Gastroesophageal sphincter (tissue), 4 donors: ENCODE measurements at regions not wholly inside any gene's neighbourhood (a gene's known extent, or its start where the extent isn't known, plus 50 kb on each side); places are given as distances from the start of the nearest gene placed in this dataset.

Experiments
- ATAC-seq: fragments of 150-250 bp; one replicate; pipeline ENCODE4 v1.9.1; 2016; ENCODE audit warnings: mild to moderate bottlenecking, moderate library complexity
- H3K27ac ChIP-seq, 4 donors: fragments of 200-600 bp; sonication (generic) in 3 of 4; 1 replicate in 3 of 4; 2 replicates in 1 of 4; pipeline ENCODE4 v1.5.1; 2016 to 2019
- H3K27me3 ChIP-seq: fragments of 200-600 bp; sonication (generic); one replicate; pipeline ENCODE4 v1.5.1; 2019
- H3K36me3 ChIP-seq, 2 donors: fragments of 200-600 bp; sonication (generic); one replicate each; pipeline ENCODE4 v1.5.1; 2019; ENCODE audit warnings: control low read depth in 1 of 2
- H3K4me1 ChIP-seq, 3 donors: fragments of 200-600 bp; sonication (generic); 1 replicate in 2 of 3; 2 replicates in 1 of 3; pipeline ENCODE4 v1.5.1; 2016 to 2019; ENCODE audit warnings: control low read depth in 2 of 3
- H3K4me3 ChIP-seq, 2 donors: fragments of 200-600 bp; sonication (generic); one replicate each; pipeline ENCODE4 v1.5.1; 2019; ENCODE audit warnings: mild to moderate bottlenecking in 1 of 2, moderate library complexity in 1 of 2
- H3K9me3 ChIP-seq, 3 donors: fragments of 200-600 bp; sonication (generic); one replicate each; pipeline ENCODE4 v1.5.1; 2017 to 2019; ENCODE audit warnings: control low read depth in 2 of 3
- CTCF ChIP-seq, 4 experiments: fragments of 200-600 bp in 2 of 4; fragments of 450-650 bp in 2 of 4; sonication (generic) in 1 of 4; IDR thresholded peaks; one replicate each; pipeline ENCODE4 v1.5.1; 2017 to 2019; ENCODE audit warnings: antibody characterized with exemption in 4 of 4, mild to moderate bottlenecking in 2 of 4, moderate library complexity in 2 of 4
- EP300 ChIP-seq: sonication (generic); formaldehyde crosslinking; IDR thresholded peaks from one replicate; pipeline ENCODE4 v1.6.1; 2017; ENCODE audit warnings: antibody characterized with exemption, mild to moderate bottlenecking
- POLR2A ChIP-seq, 2 donors: fragments of 450-650 bp; IDR thresholded peaks; one replicate each; pipeline ENCODE4 v1.6.1; 2017; ENCODE audit warnings: antibody characterized with exemption in 2 of 2, mild to moderate bottlenecking in 2 of 2, moderate library complexity in 1 of 2
- POLR2AphosphoS5 ChIP-seq: sonication (generic); formaldehyde crosslinking; IDR thresholded peaks from one replicate; pipeline ENCODE4 v1.6.1; 2017; ENCODE audit warnings: antibody characterized with exemption
- WGBS, 2 donors: methylation state at CpG; one replicate each; pipeline ENCODE4 v1.1.5; 2018; ENCODE audit warnings: low coverage in 1 of 2; 5-methylcytosine and 5-hydroxymethylcytosine counted together

- WGBS, 2 donors = 80 to 100% methylated on average over 3 of the region's 3 CpGs
Observed at GRCh38 chr2:163463411-163463810, 272.4 kb downstream of the FIGN start.

GRCh38 chr2:163462993-163463392, 272.8 kb downstream of the FIGN start:
- Histone ChIP-seq H3K27ac (no peak overlapping the region), H3K4me1 (peaks cover 0 to 10% (median 0%) of the 10 kb centered on the region in 3 donors), H3K4me3 (no peak overlapping the region), H3K27me3 (no peaks in the 10 kb centered on the region), H3K36me3 (no peaks in the 10 kb centered on the region), H3K9me3 (no peaks in the 10 kb centered on the region)
- TF ChIP-seq POLR2A (IDR thresholded peaks at IDR 0.05) (no peak), EP300 (no peak), POLR2AphosphoS5 (no peak), CTCF (IDR thresholded peaks at IDR 0.05) (no peak)
- no peak for ATAC-seq
- 88 to 94% methylated on average over 5 of the region's 5 CpGs for WGBS, 2 donors

More at GRCh38 chr2:163463411-163463810, 272.4 kb downstream of the FIGN start:
- Histone ChIP-seq H3K36me3 (no peaks in the 10 kb centered on the region), H3K27ac (no peak overlapping the region), H3K4me3 (no peak overlapping the region), H3K4me1 (peaks cover 0 to 10% (median 0%) of the 10 kb centered on the region in 3 donors), H3K9me3 (no peaks in the 10 kb centered on the region), H3K27me3 (no peaks in the 10 kb centered on the region)
- TF ChIP-seq CTCF (IDR thresholded peaks at IDR 0.05) (no peak), EP300 (no peak), POLR2AphosphoS5 (no peak), POLR2A (IDR thresholded peaks at IDR 0.05) (no peak)
- no peak for ATAC-seq

- no peak overlapping the region for H3K4me3 ChIP-seq
- H3K4me1 ChIP-seq = no peaks in the 10 kb centered on the region
- TF ChIP-seq POLR2A (IDR thresholded peaks at IDR 0.05) (no peak), POLR2AphosphoS5 (no peak), EP300 (no peak), CTCF (IDR thresholded peaks at IDR 0.05) (no peak)
- no peak overlapping the region for H3K27ac ChIP-seq
- no peak for ATAC-seq
- H3K36me3 ChIP-seq = no peaks in the 10 kb centered on the region
- no peaks in the 10 kb centered on the region for H3K9me3 ChIP-seq
- 95 to 100% methylated on average over 5 to 8 of the region's 9 CpGs for WGBS, 2 donors
- no peaks in the 10 kb centered on the region for H3K27me3 ChIP-seq
Observed at GRCh38 chr2:163459986-163460385, 275.8 kb downstream of the FIGN start.

GRCh38 chr2:163456953-163457743, 278.7 kb downstream of the FIGN start:
- ATAC-seq = no peak
- no peaks in the 10 kb centered on the region for H3K4me1 ChIP-seq
- WGBS, 2 donors = 73 to 98% methylated on average over 1 to 3 of the region's 3 CpGs
- H3K36me3 ChIP-seq = no peaks in the 10 kb centered on the region
- H3K4me3 ChIP-seq = no peak overlapping the region
- TF ChIP-seq CTCF (IDR thresholded peaks at IDR 0.05) (no peak), POLR2A (IDR thresholded peaks at IDR 0.05) (no peak), POLR2AphosphoS5 (no peak), EP300 (no peak)
- H3K27me3 ChIP-seq = no peaks in the 10 kb centered on the region
- H3K9me3 ChIP-seq = no peaks in the 10 kb centered on the region
- no peak overlapping the region for H3K27ac ChIP-seq

- H3K36me3 ChIP-seq = no peaks in the 10 kb centered on the region
- H3K4me1 ChIP-seq = no peaks in the 10 kb centered on the region
- no peaks in the 10 kb centered on the region for H3K9me3 ChIP-seq
- TF ChIP-seq EP300 (no peak), POLR2A (IDR thresholded peaks at IDR 0.05) (no peak), CTCF (IDR thresholded peaks at IDR 0.05) (no peak), POLR2AphosphoS5 (no peak)
- no peak for ATAC-seq
- H3K27ac ChIP-seq = no peak overlapping the region
- H3K4me3 ChIP-seq = no peak overlapping the region
- no peaks in the 10 kb centered on the region for H3K27me3 ChIP-seq
Observed at GRCh38 chr2:163455815-163456214, 280.0 kb downstream of the FIGN start.
